ENCODE measurements at regions not wholly inside any gene's neighbourhood (a gene's known extent, or its start where the extent isn't known, plus 50 kb on each side); places are given as distances from the start of the nearest gene placed in this dataset.
A peak's percentile ranks its signal among the peaks of the same experiment; 100 is the strongest.

DNA sequence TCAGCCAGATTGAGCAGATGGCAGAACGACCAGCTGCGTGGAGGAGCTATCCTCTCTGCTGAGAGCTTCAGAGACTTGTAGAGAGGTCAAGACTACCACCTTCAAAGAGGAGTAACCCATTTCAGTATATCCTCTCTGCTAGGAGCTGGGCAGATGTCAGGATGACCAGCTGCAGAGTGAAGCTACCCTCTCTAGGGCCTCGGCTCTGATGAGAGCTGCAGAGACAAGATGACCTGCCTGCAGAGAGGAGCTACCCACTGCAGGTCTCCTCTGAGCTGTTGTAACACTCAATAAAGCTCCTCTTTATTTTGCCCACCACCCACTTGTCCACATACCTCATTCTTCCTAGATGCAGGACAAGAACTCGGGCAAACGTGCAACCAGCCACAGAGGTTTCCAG is 1522.7 kb downstream of the OTOL1 start:
- no peak for DNase-seq (ENCODE audit: low read depth)
- TF ChIP-seq, protein P1, sequence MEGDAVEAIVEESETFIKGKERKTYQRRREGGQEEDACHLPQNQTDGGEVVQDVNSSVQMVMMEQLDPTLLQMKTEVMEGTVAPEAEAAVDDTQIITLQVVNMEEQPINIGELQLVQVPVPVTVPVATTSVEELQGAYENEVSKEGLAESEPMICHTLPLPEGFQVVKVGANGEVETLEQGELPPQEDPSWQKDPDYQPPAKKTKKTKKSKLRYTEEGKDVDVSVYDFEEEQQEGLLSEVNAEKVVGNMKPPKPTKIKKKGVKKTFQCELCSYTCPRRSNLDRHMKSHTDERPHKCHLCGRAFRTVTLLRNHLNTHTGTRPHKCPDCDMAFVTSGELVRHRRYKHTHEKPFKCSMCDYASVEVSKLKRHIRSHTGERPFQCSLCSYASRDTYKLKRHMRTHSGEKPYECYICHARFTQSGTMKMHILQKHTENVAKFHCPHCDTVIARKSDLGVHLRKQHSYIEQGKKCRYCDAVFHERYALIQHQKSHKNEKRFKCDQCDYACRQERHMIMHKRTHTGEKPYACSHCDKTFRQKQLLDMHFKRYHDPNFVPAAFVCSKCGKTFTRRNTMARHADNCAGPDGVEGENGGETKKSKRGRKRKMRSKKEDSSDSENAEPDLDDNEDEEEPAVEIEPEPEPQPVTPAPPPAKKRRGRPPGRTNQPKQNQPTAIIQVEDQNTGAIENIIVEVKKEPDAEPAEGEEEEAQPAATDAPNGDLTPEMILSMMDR (IDR thresholded peaks at IDR 0.05; ENCODE audit: low read depth, low read length, missing control alignments): no peak
- H3K4me3 ChIP-seq (ENCODE audit: low read depth, low read length): no peak overlapping the region
- in situ Hi-C loops (cut with HindIII; ENCODE audit: low sequenced_read_pairs): no loop called here

GRCh38 chr3:163033652-163034051 is 1537.0 kb downstream of the OTOL1 start:
- DNase-seq (ENCODE audit: low read depth): no peak
- H3K4me3 ChIP-seq (ENCODE audit: low read depth, low read length): no peak overlapping the region
- in situ Hi-C loops (cut with HindIII; ENCODE audit: low sequenced_read_pairs): no loop called here

DNA sequence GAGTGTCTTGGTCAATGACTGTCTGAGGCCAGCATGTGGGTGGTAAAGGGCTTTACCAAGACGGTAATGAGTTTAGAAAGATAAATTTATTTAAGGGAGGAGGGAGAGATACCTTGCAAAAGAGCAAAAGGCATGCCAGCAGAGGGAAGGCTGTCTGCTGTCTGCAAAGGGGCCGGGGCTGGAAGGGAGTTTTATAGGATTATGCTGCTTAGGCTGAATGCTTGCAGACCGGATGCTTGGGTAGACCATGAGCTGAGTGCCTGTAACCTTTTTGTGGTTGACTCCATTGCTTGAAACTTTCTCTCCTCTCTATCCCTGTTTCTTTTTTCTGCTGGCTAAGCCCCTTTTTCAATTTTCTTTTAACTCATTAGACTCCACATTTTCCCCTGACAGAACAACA is 1543.0 kb downstream of the OTOL1 start:
- in situ Hi-C loops (cut with HindIII; ENCODE audit: low sequenced_read_pairs): no loop called here

More at GRCh38 chr3:163033652-163034051, 1537.0 kb downstream of the OTOL1 start:
- TF ChIP-seq, protein P1 (IDR thresholded peaks at IDR 0.05; ENCODE audit: low read depth, low read length, missing control alignments): no peak

DNA sequence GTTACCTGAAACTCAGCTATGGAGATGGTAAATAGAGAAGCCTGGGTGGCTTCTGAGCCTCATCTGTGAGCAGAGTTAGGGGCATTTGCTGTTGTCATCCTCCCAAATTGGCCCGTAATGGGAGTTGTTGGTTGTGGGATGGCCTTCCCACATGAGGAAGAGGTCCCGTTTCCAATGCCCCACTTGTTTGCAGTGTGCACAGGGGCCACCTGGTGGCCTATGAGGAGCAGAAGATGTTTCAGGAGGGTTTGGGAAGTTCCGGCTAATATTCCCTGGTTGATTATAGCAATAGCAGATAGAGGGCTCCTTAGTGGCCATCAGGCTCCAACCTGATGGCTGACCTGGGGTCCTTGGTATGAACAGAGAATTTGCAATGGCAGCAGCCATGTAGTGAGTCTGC is 1546.5 kb downstream of the OTOL1 start:
- DNase-seq (ENCODE audit: low read depth): no peak
- in situ Hi-C loops (cut with HindIII; ENCODE audit: low sequenced_read_pairs): no loop called here
- TF ChIP-seq, protein P1 (IDR thresholded peaks at IDR 0.05; ENCODE audit: low read depth, low read length, missing control alignments): peak; percentile 36
- H3K4me3 ChIP-seq (ENCODE audit: low read depth, low read length): no peak overlapping the region

More for the DNA sequence above, 1543.0 kb downstream of the OTOL1 start:
- TF ChIP-seq, protein P1 (IDR thresholded peaks at IDR 0.05; ENCODE audit: low read depth, low read length, missing control alignments): no peak
- no peak for DNase-seq (ENCODE audit: low read depth)
- no peak overlapping the region for H3K4me3 ChIP-seq (ENCODE audit: low read depth, low read length)

DNA sequence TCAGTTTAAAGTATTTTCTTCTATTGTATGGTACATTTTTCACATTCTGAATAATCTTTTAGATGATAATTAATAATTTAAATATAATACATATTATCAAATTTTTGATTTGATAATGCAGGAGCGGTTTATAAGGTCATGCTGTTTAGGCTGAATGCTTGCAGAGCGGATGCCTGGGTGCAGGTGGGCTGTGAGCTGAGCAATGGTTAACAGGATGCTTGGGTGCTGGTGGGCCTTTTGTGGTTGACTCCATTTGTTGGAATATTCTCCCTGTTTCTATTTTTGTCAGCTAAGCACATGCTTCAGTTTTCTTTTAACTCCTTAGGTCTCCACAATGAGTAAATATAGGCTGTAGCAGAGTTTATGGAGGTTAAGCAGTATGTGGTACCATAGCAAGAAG is 1549.3 kb downstream of the OTOL1 start:
- H3K4me3 ChIP-seq (ENCODE audit: low read depth, low read length): no peak overlapping the region
- TF ChIP-seq, protein P1 (IDR thresholded peaks at IDR 0.05; ENCODE audit: low read depth, low read length, missing control alignments): no peak
- no peak for DNase-seq (ENCODE audit: low read depth)
- in situ Hi-C loops (cut with HindIII; ENCODE audit: low sequenced_read_pairs): no loop called here

- TF ChIP-seq, protein P1 (IDR thresholded peaks at IDR 0.05; ENCODE audit: low read depth, low read length, missing control alignments): no peak
- in situ Hi-C loops (cut with HindIII; ENCODE audit: low sequenced_read_pairs): no loop called here
- no peak for DNase-seq (ENCODE audit: low read depth)
- H3K4me3 ChIP-seq (ENCODE audit: low read depth, low read length): no peak overlapping the region
Observed at GRCh38 chr3:163048881-163049280, 1552.3 kb downstream of the OTOL1 start.
